ENCODE measurements at regions not wholly inside any gene's neighbourhood (a gene's known extent, or its start where the extent isn't known, plus 50 kb on each side); places are given as distances from the start of the nearest gene placed in this dataset.
A peak's percentile ranks its signal among the peaks of the same experiment; 100 is the strongest.

GRCh38 chr5:67536866-67537265, 340.3 kb upstream of the CD180 start:
- no peak overlapping the region for H3K27ac ChIP-seq (ENCODE audit: low read depth, low read length)
- no peaks in the 10 kb centered on the region for H3K79me2 ChIP-seq (ENCODE audit: control insufficient read depth, insufficient read depth, low read length, unreplicated experiment)
- peaks cover 14% of the 10 kb centered on the region for H3K4me1 ChIP-seq (ENCODE audit: control insufficient read depth, insufficient read depth, low read length, unreplicated experiment)
- H3K4me3 ChIP-seq (ENCODE audit: low read depth, low read length): peak overlapping the region; percentile 63; the same call in 1 of the 2 replicates
- H3K27me3 ChIP-seq (ENCODE audit: insufficient read depth, low read length): no peaks in the 10 kb centered on the region
- H2AFZ ChIP-seq (ENCODE audit: low read length, unreplicated experiment): peak overlapping the region; percentile 56
- H3K36me3 ChIP-seq (ENCODE audit: insufficient read depth, low read length): no peaks in the 10 kb centered on the region

GRCh38 chr5:67530609-67531255, 334.1 kb upstream of the CD180 start:
- Histone ChIP-seq H3K4me3 (ENCODE audit: low read depth, low read length) (no peak overlapping the region), H2AFZ (ENCODE audit: low read length, unreplicated experiment) (no peak overlapping the region), H3K27me3 (ENCODE audit: insufficient read depth, low read length) (no peaks in the 10 kb centered on the region)

GRCh38 chr5:67528953-67529352, 332.4 kb upstream of the CD180 start:
- H3K4me1 ChIP-seq (ENCODE audit: control insufficient read depth, insufficient read depth, low read length, unreplicated experiment): no peaks in the 10 kb centered on the region
- H3K27ac ChIP-seq (ENCODE audit: low read depth, low read length): no peak overlapping the region
- H3K27me3 ChIP-seq (ENCODE audit: insufficient read depth, low read length): no peaks in the 10 kb centered on the region
- H2AFZ ChIP-seq (ENCODE audit: low read length, unreplicated experiment): no peak overlapping the region
- no peaks in the 10 kb centered on the region for H3K79me2 ChIP-seq (ENCODE audit: control insufficient read depth, insufficient read depth, low read length, unreplicated experiment)
- H3K4me3 ChIP-seq (ENCODE audit: low read depth, low read length): no peak overlapping the region
- no peaks in the 10 kb centered on the region for H3K36me3 ChIP-seq (ENCODE audit: insufficient read depth, low read length)

More at GRCh38 chr5:67530609-67531255, 334.1 kb upstream of the CD180 start:
- H3K36me3 ChIP-seq (ENCODE audit: insufficient read depth, low read length): no peaks in the 10 kb centered on the region
- H3K27ac ChIP-seq (ENCODE audit: low read depth, low read length): no peak overlapping the region
- no peaks in the 10 kb centered on the region for H3K4me1 ChIP-seq (ENCODE audit: control insufficient read depth, insufficient read depth, low read length, unreplicated experiment)
- H3K79me2 ChIP-seq (ENCODE audit: control insufficient read depth, insufficient read depth, low read length, unreplicated experiment): no peaks in the 10 kb centered on the region

- Histone ChIP-seq H3K27me3 (ENCODE audit: insufficient read depth, low read length) (no peaks in the 10 kb centered on the region), H2AFZ (ENCODE audit: low read length, unreplicated experiment) (no peak overlapping the region), H3K4me1 (ENCODE audit: control insufficient read depth, insufficient read depth, low read length, unreplicated experiment) (no peaks in the 10 kb centered on the region), H3K36me3 (ENCODE audit: insufficient read depth, low read length) (no peaks in the 10 kb centered on the region), H3K79me2 (ENCODE audit: control insufficient read depth, insufficient read depth, low read length, unreplicated experiment) (no peaks in the 10 kb centered on the region), H3K4me3 (ENCODE audit: low read depth, low read length) (no peak overlapping the region), H3K27ac (ENCODE audit: low read depth, low read length) (no peak overlapping the region)
Observed at GRCh38 chr5:67526793-67527192, 330.2 kb upstream of the CD180 start.

- H2AFZ ChIP-seq (ENCODE audit: low read length, unreplicated experiment): no peak overlapping the region
- H3K36me3 ChIP-seq (ENCODE audit: insufficient read depth, low read length): no peaks in the 10 kb centered on the region
- H3K4me3 ChIP-seq (ENCODE audit: low read depth, low read length): no peak overlapping the region
- peaks cover 13% of the 10 kb centered on the region for H3K4me1 ChIP-seq (ENCODE audit: control insufficient read depth, insufficient read depth, low read length, unreplicated experiment)
- no peak overlapping the region for H3K27ac ChIP-seq (ENCODE audit: low read depth, low read length)
- no peaks in the 10 kb centered on the region for H3K27me3 ChIP-seq (ENCODE audit: insufficient read depth, low read length)
- no peaks in the 10 kb centered on the region for H3K79me2 ChIP-seq (ENCODE audit: control insufficient read depth, insufficient read depth, low read length, unreplicated experiment)
Observed at GRCh38 chr5:67520161-67520908, 323.7 kb upstream of the CD180 start.

GRCh38 chr5:67518227-67518626, 321.6 kb upstream of the CD180 start:
- no peaks in the 10 kb centered on the region for H3K79me2 ChIP-seq (ENCODE audit: control insufficient read depth, insufficient read depth, low read length, unreplicated experiment)
- H3K27ac ChIP-seq (ENCODE audit: low read depth, low read length): no peak overlapping the region
- H2AFZ ChIP-seq (ENCODE audit: low read length, unreplicated experiment): no peak overlapping the region
- no peaks in the 10 kb centered on the region for H3K27me3 ChIP-seq (ENCODE audit: insufficient read depth, low read length)
- H3K4me3 ChIP-seq (ENCODE audit: low read depth, low read length): no peak overlapping the region
- peaks cover 13% of the 10 kb centered on the region for H3K4me1 ChIP-seq (ENCODE audit: control insufficient read depth, insufficient read depth, low read length, unreplicated experiment)
- H3K36me3 ChIP-seq (ENCODE audit: insufficient read depth, low read length): no peaks in the 10 kb centered on the region

- H3K79me2 ChIP-seq (ENCODE audit: control insufficient read depth, insufficient read depth, low read length, unreplicated experiment): no peaks in the 10 kb centered on the region
- H3K4me3 ChIP-seq (ENCODE audit: low read depth, low read length): peak overlapping the region; percentile 1; the same call in 1 of the 2 replicates
- peak overlapping the region; percentile 77 for H2AFZ ChIP-seq (ENCODE audit: low read length, unreplicated experiment)
- H3K27me3 ChIP-seq (ENCODE audit: insufficient read depth, low read length): no peaks in the 10 kb centered on the region
- peaks cover 13% of the 10 kb centered on the region for H3K4me1 ChIP-seq (ENCODE audit: control insufficient read depth, insufficient read depth, low read length, unreplicated experiment)
- no peaks in the 10 kb centered on the region for H3K36me3 ChIP-seq (ENCODE audit: insufficient read depth, low read length)
- H3K27ac ChIP-seq (ENCODE audit: low read depth, low read length): peak overlapping the region; percentile 55
Observed at GRCh38 chr5:67516948-67517565, 320.5 kb upstream of the CD180 start.

GRCh38 chr5:67515762-67516161, 319.2 kb upstream of the CD180 start:
- H3K79me2 ChIP-seq (ENCODE audit: control insufficient read depth, insufficient read depth, low read length, unreplicated experiment): no peaks in the 10 kb centered on the region
- H3K27ac ChIP-seq (ENCODE audit: low read depth, low read length): no peak overlapping the region
- no peak overlapping the region for H3K4me3 ChIP-seq (ENCODE audit: low read depth, low read length)
- peaks cover 13% of the 10 kb centered on the region for H3K4me1 ChIP-seq (ENCODE audit: control insufficient read depth, insufficient read depth, low read length, unreplicated experiment)
- H2AFZ ChIP-seq (ENCODE audit: low read length, unreplicated experiment): no peak overlapping the region
- no peaks in the 10 kb centered on the region for H3K27me3 ChIP-seq (ENCODE audit: insufficient read depth, low read length)
- H3K36me3 ChIP-seq (ENCODE audit: insufficient read depth, low read length): no peaks in the 10 kb centered on the region

- no peaks in the 10 kb centered on the region for H3K79me2 ChIP-seq (ENCODE audit: control insufficient read depth, insufficient read depth, low read length, unreplicated experiment)
- H3K36me3 ChIP-seq (ENCODE audit: insufficient read depth, low read length): no peaks in the 10 kb centered on the region
- H3K4me1 ChIP-seq (ENCODE audit: control insufficient read depth, insufficient read depth, low read length, unreplicated experiment): peaks cover 13% of the 10 kb centered on the region
- H3K27ac ChIP-seq (ENCODE audit: low read depth, low read length): no peak overlapping the region
- H3K4me3 ChIP-seq (ENCODE audit: low read depth, low read length): no peak overlapping the region
- no peak overlapping the region for H2AFZ ChIP-seq (ENCODE audit: low read length, unreplicated experiment)
- no peaks in the 10 kb centered on the region for H3K27me3 ChIP-seq (ENCODE audit: insufficient read depth, low read length)
Observed at GRCh38 chr5:67515020-67515689, 318.6 kb upstream of the CD180 start.

- Histone ChIP-seq H3K4me1 (ENCODE audit: control insufficient read depth, insufficient read depth, low read length, unreplicated experiment) (peaks cover 13% of the 10 kb centered on the region), H3K36me3 (ENCODE audit: insufficient read depth, low read length) (no peaks in the 10 kb centered on the region), H3K27me3 (ENCODE audit: insufficient read depth, low read length) (no peaks in the 10 kb centered on the region), H3K27ac (ENCODE audit: low read depth, low read length) (no peak overlapping the region), H2AFZ (ENCODE audit: low read length, unreplicated experiment) (no peak overlapping the region), H3K4me3 (ENCODE audit: low read depth, low read length) (no peak overlapping the region), H3K79me2 (ENCODE audit: control insufficient read depth, insufficient read depth, low read length, unreplicated experiment) (no peaks in the 10 kb centered on the region)
Observed at GRCh38 chr5:67512758-67513157, 316.2 kb upstream of the CD180 start.
